ENCODE measurements at regions not wholly inside any gene's neighbourhood (a gene's known extent, or its start where the extent isn't known, plus 50 kb on each side); places are given as distances from the start of the nearest gene placed in this dataset.

- TF ChIP-seq CTCF (conservative IDR thresholded peaks at IDR 0.05 in 1 of 2, IDR thresholded peaks at IDR 0.05 in 1 of 2; ENCODE audit: low read depth in 1 of 2, low read length in 2 of 2) = no peak
- TF ChIP-seq EZH2 (IDR thresholded peaks at IDR 0.05; ENCODE audit: low read length, missing control alignments) = no peak
These were observed 779.3 kb downstream of the ARAP2 start for GRCh38 chr4:35464964-35465528.

All from fibroblast of lung (primary cell).